ENCODE measurements at regions not wholly inside any gene's neighbourhood (a gene's known extent, or its start where the extent isn't known, plus 50 kb on each side); places are given as distances from the start of the nearest gene placed in this dataset.

DNA sequence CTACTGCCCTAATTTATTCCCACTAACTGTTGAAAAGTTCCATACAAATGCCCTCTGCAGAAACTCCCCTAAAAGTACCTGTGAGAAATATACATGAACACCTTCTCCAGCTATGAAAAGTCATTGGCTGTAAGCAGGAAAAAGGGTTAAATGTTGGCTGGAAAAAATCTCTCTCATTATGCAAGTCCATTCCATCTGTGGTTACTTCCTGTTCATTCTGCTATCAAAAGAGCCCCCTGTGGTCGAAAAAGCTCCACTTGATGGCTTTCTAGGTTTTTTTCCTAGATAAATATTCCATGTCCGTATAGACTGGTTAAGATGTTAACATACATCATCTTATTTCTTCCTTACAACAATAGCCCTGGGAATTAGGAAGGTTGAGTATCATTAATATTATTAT is 56.2 kb upstream of the AKAP13 start:
- H3K9me3 ChIP-seq (replicated peaks in 1 of 3), result peaks cover 0 to 7% (median 0%) of the 10 kb centered on the region in 3 donors
- H3K4me3 ChIP-seq, result no peak overlapping the region
- WGBS, 4 donors, result 28 to 44% (median 39%) methylated on average over 2 of the region's 2 CpGs
- no peak overlapping the region for H3K27ac ChIP-seq
- DNase-seq, result no peak
- peaks cover under 1% of the 10 kb centered on the region in 2 donors for H3K4me1 ChIP-seq (replicated peaks in 1 of 2)
- H3K36me3 ChIP-seq (replicated peaks in 1 of 2), result no peaks in the 10 kb centered on the region
- no peak for TF ChIP-seq POLR2A (IDR thresholded peaks at IDR 0.05)
- TF ChIP-seq, protein P1, sequence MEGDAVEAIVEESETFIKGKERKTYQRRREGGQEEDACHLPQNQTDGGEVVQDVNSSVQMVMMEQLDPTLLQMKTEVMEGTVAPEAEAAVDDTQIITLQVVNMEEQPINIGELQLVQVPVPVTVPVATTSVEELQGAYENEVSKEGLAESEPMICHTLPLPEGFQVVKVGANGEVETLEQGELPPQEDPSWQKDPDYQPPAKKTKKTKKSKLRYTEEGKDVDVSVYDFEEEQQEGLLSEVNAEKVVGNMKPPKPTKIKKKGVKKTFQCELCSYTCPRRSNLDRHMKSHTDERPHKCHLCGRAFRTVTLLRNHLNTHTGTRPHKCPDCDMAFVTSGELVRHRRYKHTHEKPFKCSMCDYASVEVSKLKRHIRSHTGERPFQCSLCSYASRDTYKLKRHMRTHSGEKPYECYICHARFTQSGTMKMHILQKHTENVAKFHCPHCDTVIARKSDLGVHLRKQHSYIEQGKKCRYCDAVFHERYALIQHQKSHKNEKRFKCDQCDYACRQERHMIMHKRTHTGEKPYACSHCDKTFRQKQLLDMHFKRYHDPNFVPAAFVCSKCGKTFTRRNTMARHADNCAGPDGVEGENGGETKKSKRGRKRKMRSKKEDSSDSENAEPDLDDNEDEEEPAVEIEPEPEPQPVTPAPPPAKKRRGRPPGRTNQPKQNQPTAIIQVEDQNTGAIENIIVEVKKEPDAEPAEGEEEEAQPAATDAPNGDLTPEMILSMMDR (IDR thresholded peaks at IDR 0.05), result no peak
- no peaks in the 10 kb centered on the region for H3K27me3 ChIP-seq
- intact Hi-C loops (cut with DNase I), result loop anchor here in 1 of 2 donors (10.0 kb wide), 1 partner anchor 91 kb away; no protein-coding TSS in a partner anchor

DNA sequence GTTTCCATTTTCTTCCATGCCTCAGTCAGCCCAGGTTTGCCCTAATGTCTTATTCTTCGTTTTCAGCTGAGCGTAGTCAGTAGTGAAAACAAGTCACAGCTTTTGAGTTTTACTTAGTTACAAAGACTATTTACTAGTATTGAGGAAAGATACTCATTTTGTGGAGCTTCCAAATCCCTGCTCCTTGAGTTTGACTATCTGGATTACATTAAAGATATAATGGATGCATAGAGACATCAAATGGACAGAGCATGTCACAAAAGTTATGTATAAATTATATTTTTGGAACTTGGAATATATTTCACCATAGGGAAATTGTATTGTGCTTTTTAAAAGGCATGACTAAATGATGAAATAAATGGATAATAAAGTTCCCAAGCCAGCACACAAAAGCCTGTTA is 54.6 kb upstream of the AKAP13 start:
- WGBS, 4 donors, result 91 to 98% (median 95%) methylated on average over 2 of the region's 2 CpGs
- intact Hi-C loops (cut with DNase I), result loop anchor here in 1 of 2 donors (10.0 kb wide), 1 partner anchor 89 kb away; no protein-coding TSS in a partner anchor

DNA sequence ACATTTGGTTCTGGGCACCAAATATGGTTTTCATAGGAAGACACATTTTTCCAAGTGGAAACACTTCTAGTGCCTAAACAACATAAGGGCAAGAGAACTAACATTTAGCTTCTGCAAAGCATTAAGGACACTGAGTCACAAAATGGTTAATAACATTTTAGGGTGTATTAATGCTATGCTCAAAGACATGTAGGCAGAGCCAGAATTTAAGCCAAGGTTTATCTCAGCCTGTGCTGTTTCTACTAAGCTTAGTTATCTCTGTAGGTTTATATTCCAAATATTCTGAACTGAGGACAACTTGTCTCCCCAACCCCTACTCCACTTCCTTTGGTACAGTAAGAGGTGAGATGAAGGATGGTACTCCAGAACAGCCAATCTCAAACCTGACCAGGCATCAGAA is 54.1 kb upstream of the AKAP13 start:
- Histone ChIP-seq H3K36me3 (replicated peaks in 1 of 2) (no peaks in the 10 kb centered on the region), H3K27me3 (no peaks in the 10 kb centered on the region), H3K9me3 (replicated peaks in 1 of 3) (peaks cover 0 to 7% (median 0%) of the 10 kb centered on the region in 3 donors), H3K4me3 (no peak overlapping the region), H3K27ac (no peak overlapping the region), H3K4me1 (replicated peaks in 1 of 2) (peaks cover 11 to 17% of the 10 kb centered on the region in 2 donors)
- intact Hi-C loops (cut with DNase I), result loop anchor here in 1 of 2 donors (10.0 kb wide), 1 partner anchor 89 kb away; no protein-coding TSS in a partner anchor
- no peak for DNase-seq
- TF ChIP-seq, protein P1 (IDR thresholded peaks at IDR 0.05), result no peak
- no peak for TF ChIP-seq POLR2A (IDR thresholded peaks at IDR 0.05)

More for the DNA sequence above, 54.6 kb upstream of the AKAP13 start:
- H3K4me3 ChIP-seq, result no peak overlapping the region
- DNase-seq, result no peak
- H3K27me3 ChIP-seq, result no peaks in the 10 kb centered on the region
- peaks cover 0 to 7% (median 0%) of the 10 kb centered on the region in 3 donors for H3K9me3 ChIP-seq (replicated peaks in 1 of 3)
- TF ChIP-seq POLR2A (IDR thresholded peaks at IDR 0.05), result no peak
- TF ChIP-seq, protein P1 (IDR thresholded peaks at IDR 0.05), result no peak
- no peak overlapping the region for H3K27ac ChIP-seq
- no peaks in the 10 kb centered on the region for H3K36me3 ChIP-seq (replicated peaks in 1 of 2)
- H3K4me1 ChIP-seq (replicated peaks in 1 of 2), result peaks cover 10 to 13% of the 10 kb centered on the region in 2 donors

DNA sequence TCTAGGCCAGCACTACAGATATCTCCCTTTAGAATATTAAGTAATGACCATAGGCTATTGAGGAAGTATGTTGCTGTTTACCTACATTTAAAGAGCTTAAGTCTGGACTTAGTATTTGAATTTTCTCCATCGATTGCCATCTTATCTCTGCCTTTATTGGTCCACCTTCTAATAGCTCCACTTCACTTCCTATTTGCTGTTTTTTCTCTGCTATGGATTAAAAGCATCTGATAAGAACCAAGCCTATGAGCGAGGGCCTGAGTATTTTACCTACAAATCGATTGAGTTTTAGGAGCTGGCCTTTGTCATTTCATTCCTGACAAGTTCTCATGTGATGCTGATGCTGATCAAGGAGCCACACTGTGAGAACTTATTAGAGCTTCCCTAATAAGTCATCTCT is 52.6 kb upstream of the AKAP13 start:
- Histone ChIP-seq H3K36me3 (replicated peaks in 1 of 2) (no peaks in the 10 kb centered on the region), H3K4me3 (no peak overlapping the region), H3K4me1 (replicated peaks in 1 of 2) (peaks cover 11 to 23% of the 10 kb centered on the region in 2 donors), H3K27ac (no peak overlapping the region), H3K27me3 (no peaks in the 10 kb centered on the region), H3K9me3 (replicated peaks in 1 of 3) (peaks cover 0 to 2% (median 0%) of the 10 kb centered on the region in 3 donors)
- 82 to 93% (median 87%) methylated on average over 3 of the region's 3 CpGs for WGBS, 4 donors
- TF ChIP-seq, protein P1 (IDR thresholded peaks at IDR 0.05), result no peak
- no peak for TF ChIP-seq POLR2A (IDR thresholded peaks at IDR 0.05)
- DNase-seq, result no peak
- intact Hi-C loops (cut with DNase I), result loop anchor here in 1 of 2 donors (10.0 kb wide), 1 partner anchor 87 kb away; no protein-coding TSS in a partner anchor
